ENCODE measurements at regions not wholly inside any gene's neighbourhood (a gene's known extent, or its start where the extent isn't known, plus 50 kb on each side); places are given as distances from the start of the nearest gene placed in this dataset.
"Not testable (repeated sequence)": the region's sequence is repeated elsewhere in the genome, so short reads cannot be mapped to it uniquely, and the experiment has no call there.

DNA sequence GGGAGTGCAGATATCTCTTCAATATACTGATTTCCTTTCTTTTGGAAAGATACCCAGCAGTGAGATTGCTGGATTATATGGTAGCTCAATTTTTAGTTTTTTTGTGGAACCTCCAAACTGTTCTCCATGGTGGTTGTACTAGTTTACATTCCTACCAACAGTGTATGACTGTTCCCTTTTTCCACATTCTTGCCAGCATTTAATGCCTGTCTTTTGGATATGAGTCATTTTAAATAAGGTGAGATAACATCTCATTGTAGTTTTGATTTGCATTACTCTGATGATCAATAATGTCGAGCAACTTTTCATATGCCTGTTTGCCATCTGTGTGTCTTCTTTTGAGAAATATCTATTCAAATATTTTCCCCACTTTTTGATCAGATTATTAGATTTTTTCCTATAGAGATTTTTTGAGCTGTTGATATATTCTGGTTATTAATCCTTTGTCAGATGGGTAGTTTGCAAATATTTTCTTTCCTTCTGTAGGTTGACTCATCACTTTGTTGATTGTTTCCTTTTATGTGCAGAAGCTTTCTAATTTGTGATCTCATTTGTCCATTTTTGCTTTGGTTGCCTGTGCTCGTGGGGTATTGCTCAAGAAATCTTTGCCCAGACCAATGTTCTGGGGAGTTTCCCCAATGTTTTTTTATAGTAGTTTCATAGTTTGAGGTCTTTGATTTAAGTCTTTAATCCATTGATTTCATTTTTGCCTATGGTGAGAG is 552.7 kb downstream of the ZNF674 start:
- DNase-seq (ENCODE audit: low read depth in 2 of 2): no peak

- DNase-seq (ENCODE audit: low read depth in 2 of 2): no peak
These were observed 558.2 kb downstream of the ZNF674 start for GRCh38 chrX:45986971-45987370.

DNA sequence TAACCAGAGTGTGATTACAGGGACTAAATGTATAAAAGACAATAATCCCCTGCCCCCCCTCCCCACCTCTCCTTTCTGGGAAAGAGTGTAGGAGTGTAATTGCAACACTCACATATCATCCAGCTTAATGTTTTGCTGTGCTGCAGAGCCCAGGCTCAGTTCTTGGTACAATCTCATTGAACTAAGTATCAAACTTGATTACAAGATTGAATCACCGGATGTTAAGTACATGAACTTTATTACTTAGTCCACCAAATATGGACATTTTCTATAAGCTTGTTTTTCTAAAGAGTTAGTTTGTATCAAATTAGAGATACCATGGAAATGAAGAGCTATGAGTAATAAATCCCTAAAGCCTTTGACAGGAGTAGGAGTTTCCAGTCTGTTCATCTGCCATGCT is 559.1 kb downstream of the ZNF674 start:
- no peak for DNase-seq (ENCODE audit: low read depth in 2 of 2)

DNA sequence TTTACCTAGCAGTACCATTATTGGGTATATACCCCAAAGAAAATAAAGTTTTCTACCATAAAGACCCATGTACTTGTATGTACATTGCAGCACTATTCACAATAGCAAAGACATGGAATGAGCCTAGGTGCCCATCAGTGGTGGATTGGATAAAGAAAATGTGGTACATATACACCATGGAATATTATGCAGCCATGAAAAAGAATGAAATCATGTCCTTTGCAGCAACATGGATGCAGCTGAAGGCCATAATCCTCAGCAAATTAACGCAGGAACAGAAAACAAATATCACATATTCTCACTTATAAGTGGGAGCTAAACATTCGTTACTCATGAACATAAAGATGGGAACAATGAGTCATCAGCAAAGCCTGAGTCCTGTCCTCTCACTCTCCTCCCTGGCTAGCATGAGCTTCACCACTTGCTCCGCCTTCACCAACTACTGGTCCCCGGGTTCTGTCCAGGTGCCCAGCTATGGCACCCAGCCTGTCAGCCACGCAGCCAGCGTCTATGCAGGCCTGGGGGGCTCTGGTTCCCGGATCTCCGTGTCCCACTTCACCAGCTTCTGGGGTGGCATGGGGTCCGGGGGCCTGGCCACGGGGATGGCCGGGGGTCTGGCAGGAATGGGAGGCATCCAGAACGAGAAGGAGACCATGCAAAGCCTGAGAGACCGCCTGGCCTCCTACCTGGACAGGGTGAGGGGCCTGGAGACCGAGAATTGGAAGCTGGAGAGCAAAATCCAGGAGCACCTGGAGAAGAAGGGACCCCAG is 562.1 kb downstream of the ZNF674 start:
- DNase-seq (ENCODE audit: low read depth in 2 of 2): not testable (repeated sequence)

DNA sequence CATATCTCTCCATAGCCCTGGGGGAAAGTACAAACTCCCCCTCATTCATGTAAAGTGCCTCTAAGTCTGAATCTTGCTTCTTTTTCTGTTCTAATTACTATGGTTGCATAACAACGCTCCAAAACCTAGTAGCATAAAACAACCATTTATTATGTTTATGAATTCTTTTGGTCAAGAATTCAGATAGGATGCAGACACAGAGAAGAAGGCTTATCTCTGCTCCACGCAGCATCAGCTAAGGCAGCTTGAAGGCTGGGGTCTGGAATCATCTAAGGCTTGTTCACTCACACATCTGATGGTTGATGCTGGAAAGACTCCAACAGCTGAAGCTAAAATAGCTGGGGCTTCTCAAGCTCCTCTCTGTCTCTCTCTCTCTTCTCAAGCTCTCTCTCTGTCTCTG is 564.5 kb downstream of the ZNF674 start:
- DNase-seq (ENCODE audit: low read depth in 2 of 2): no peak

DNA sequence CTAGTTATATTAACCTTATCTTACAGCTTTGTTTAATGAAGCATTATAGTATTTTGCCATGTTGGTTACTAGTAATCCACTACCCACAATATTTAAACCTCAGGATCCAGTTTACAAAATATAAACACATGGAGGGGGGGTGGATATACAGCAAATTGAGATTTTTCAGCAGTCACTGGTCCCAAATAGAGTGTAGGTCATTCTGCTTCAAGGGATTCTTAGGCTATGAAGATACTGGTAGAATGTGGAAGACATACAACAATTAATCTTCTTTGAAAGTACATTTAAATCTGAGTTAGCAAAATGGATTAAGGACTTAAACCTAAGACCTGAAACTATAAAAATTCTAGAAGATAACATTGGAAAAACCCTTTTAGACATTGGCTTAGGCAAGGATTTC is 569.6 kb downstream of the ZNF674 start:
- DNase-seq (ENCODE audit: low read depth in 2 of 2): no peak

DNA sequence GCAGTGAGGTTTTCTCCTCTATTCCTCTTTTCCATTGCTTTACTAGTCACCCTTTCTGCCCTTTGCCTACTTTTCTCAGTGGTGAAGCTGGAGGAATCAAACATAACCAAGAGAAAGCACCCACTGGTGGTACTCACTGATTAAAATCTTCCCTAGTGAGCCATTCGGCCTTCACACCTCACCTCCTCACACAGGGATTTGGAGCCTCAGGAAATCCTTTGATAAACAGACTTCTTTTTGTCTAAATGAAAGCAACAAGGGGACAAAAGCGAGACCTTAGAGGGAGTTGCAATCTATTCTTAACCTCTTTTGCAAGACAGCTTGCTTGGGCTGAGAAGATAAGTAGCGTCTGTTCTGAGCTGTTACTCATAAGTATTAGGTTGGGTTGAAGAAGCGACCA is 572.6 kb downstream of the ZNF674 start:
- DNase-seq (ENCODE audit: low read depth in 2 of 2): no peak

- DNase-seq (ENCODE audit: low read depth in 2 of 2): no peak
These were observed 585.7 kb downstream of the ZNF674 start for GRCh38 chrX:45959567-45959966.

DNA sequence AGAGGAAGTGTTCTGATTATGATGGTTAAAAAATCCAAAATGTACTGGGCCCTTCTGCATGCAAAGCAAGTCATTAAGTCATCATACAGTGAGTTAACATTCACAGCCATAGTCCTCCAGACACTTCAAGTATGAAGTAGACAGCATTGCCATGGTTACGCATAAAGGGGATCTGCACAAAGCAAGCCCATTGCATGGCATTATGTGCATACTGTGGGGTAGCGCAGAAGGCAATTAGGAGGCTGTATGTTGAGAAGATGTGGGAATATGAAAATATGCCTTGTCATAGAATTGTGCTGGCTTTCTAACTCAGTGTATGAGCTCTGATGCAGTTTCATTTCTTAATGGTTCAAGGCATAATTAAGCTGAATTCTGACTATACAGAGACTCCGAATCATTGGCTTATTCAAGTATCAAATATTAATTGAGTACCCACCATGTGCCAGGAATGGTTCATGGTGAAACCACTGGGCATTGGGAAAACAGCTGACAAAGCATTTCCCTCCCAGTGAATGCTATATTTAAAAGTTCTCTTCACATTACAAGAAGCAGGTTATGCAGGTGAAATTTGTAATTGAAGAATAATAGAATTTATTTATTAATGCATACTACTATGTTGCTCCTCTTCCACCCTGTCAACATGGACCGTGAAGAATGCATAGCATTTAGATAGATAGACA is 588.9 kb downstream of the ZNF674 start:
- DNase-seq (ENCODE audit: low read depth in 2 of 2): no peak

GRCh38 chrX:45955661-45956060 is 589.6 kb downstream of the ZNF674 start:
- DNase-seq (ENCODE audit: low read depth in 2 of 2): no peak

GRCh38 chrX:45954026-45954425 is 591.2 kb downstream of the ZNF674 start:
- no peak for DNase-seq (ENCODE audit: low read depth in 2 of 2)

DNA sequence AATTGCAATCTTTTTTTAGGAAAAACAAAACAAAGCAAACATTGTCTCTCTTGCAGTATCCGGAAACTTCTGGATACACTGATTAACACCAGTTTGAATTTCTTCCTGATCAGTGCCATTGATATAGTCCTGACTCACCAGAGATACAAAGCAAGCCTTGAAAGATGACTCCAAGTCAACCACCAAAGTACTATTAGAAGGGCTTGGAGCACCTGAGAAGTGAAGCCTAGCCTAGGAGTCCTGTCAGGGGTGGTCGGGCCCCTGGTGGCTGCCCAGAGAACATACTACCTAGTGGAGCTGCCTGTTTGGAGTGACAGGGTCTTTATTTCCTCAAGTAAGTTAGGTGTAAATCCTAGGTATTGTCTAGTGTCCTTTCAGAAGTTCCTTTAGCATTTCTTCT is 593.2 kb downstream of the ZNF674 start:
- DNase-seq (ENCODE audit: low read depth in 2 of 2): no peak

DNA sequence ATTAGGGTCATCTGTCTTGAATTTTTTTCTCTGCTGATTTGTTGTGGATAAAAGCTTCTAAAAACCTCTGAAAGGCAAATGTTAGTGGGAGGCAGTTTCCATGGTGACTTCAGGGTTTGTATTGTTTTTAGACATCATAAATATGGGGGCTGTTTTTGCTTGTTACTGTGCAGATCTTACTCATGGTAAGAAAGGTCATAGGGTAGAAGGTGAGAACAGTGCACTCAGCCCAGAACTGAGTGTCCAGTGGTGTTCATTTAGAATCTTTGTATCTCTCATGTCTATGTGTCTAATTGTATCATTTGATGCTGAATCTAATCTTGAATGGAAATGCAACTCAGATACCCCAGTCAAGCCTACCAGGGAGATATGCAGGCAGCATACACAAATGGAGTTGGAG is 609.8 kb downstream of the ZNF674 start:
- DNase-seq (ENCODE audit: low read depth in 2 of 2): no peak

DNA sequence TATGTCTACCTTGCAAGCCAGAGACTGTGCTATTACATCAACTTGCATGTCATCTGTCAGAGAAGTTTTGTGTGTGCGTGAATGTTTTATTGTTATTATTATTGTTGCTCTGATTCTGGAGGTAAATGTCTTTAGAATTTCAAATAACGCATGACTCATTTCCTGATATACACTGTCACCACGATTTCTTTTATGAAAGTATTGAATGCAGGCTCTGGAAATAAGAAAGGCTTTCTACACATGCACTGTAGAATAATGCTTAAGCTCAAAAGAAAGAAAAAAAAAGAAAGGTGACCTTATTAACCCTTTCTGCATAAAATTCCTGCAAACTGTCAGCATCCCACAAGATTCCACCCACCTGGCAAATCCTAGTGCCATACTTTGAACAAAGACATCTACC is 632.9 kb downstream of the ZNF674 start:
- no peak for DNase-seq (ENCODE audit: low read depth in 2 of 2)

GRCh38 chrX:45907786-45908185 is 637.4 kb downstream of the ZNF674 start:
- DNase-seq (ENCODE audit: low read depth in 2 of 2): no peak

GRCh38 chrX:45903781-45904201 is 641.4 kb downstream of the ZNF674 start:
- peak in 1 of 2 donors; percentile 23 for DNase-seq (ENCODE audit: low read depth in 2 of 2)

- no peak for DNase-seq (ENCODE audit: low read depth in 2 of 2)
These were observed 644.2 kb downstream of the ZNF674 start for GRCh38 chrX:45900766-45901615.

- no peak for DNase-seq (ENCODE audit: low read depth in 2 of 2)
These were observed 650.2 kb downstream of the ZNF674 start for GRCh38 chrX:45894864-45895645.

DNA sequence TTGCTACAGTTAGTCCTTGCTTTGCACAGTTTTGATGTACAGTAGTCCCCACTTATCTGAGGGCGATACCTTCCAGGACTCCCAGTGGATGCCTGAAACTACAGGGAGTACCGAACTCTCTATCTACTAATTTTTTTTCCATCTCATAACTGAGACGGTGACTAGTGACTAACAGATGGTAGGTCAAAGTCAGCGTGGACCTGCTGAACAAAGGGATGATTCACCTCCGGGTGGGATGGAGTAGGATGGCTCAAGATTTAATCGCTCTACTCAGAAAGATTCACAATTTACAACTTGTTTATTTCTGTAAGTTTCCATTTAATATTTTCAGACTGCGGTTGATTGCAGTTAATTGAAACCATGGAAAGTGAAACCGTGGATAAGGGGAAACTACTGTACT is 655.8 kb downstream of the ZNF674 start:
- DNase-seq (ENCODE audit: low read depth in 2 of 2): peak in 1 of 2 donors; percentile 78

DNA sequence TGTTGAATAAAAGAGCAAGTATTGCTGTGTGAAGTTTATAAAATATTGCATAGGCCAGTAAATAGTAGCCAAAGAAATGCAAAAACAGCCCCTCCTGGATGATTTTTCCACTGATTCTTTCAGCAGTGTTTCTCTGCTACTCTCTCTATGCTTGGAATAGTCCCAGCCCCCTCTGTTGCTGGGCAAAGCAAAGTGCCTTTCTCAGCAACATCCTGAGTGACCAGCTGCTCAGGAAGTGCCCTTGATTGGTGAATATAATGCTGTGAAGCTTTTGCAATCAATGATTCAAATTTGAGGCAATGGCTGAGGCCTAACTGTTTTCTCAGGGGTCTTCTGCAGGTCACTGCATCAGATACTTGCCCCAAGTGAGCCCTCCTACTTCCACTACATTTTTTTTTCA is 656.7 kb downstream of the ZNF674 start:
- DNase-seq (ENCODE audit: low read depth in 2 of 2): peak; percentile 5 to 60

- DNase-seq (ENCODE audit: low read depth in 2 of 2): no peak
These were observed 659.3 kb downstream of the ZNF674 start for GRCh38 chrX:45885931-45886330.
